ENCODE measurements at regions not wholly inside any gene's neighbourhood (a gene's known extent, or its start where the extent isn't known, plus 50 kb on each side); places are given as distances from the start of the nearest gene placed in this dataset.

DNA sequence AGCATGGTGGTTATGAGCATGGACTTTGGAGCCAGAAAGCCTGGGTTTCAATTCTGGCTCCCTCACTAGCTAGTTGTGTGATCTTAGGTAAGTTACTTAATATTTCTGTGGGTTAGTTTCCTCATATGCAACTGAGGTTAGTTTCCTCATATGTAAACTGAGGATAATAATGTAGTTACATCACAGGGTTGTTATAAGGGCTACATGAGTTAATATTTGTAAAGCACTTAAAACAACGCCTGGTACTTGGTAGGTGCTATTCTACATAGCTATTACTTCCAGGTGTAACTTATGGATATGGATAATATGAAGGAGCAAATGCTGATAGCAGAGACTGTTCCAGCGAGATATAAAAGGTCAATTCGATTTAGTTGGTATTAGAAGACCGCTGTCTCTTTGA lies 69.4 kb upstream of the POU5F2 start:
- no peak overlapping the region for H2AFZ ChIP-seq (ENCODE audit: low read length)
- no peak overlapping the region for H3K18ac ChIP-seq (ENCODE audit: insufficient read length, low read depth, low read length)
- no peak overlapping the region for H2AK5ac ChIP-seq (ENCODE audit: insufficient read length, low read length)
- no peak overlapping the region for H2BK20ac ChIP-seq (ENCODE audit: low read depth, low read length, poor library complexity, severe bottlenecking)
- no peak overlapping the region for H3K56ac ChIP-seq (ENCODE audit: insufficient read length, low read depth, low read length)
- H4K8ac ChIP-seq (replicated peaks; ENCODE audit: insufficient read length, low read depth, low read length) = no peak overlapping the region
- H3K27me3 Mint-ChIP-seq (ENCODE audit: low read depth) = no peaks in the 10 kb centered on the region
- H3K9me3 Mint-ChIP-seq = no peaks in the 10 kb centered on the region
- H3K4ac ChIP-seq (ENCODE audit: low read depth, low read length) = no peak overlapping the region
- no peak overlapping the region for H3T11ph ChIP-seq (ENCODE audit: low read length)
- H3K23ac ChIP-seq (ENCODE audit: insufficient read length, low read depth, low read length) = no peak overlapping the region
- H3K27ac ChIP-seq (ENCODE audit: insufficient read length, low read depth, low read length) = no peak overlapping the region
- H2BK5ac ChIP-seq (ENCODE audit: insufficient read length, low read length) = no peak overlapping the region
- H3K23me2 ChIP-seq (ENCODE audit: insufficient read length, low read depth, low read length, poor library complexity, severe bottlenecking) = no peaks in the 10 kb centered on the region
- no peaks in the 10 kb centered on the region for H3K79me1 ChIP-seq (ENCODE audit: insufficient read depth, low read depth, low read length, poor library complexity, severe bottlenecking)
- H3K4me2 ChIP-seq (ENCODE audit: insufficient read depth, insufficient read length, low read length) = no peak overlapping the region
- H3K4me1 ChIP-seq (ENCODE audit: insufficient read depth, low read length) = no peaks in the 10 kb centered on the region
- no peak overlapping the region for H2BK12ac ChIP-seq (ENCODE audit: insufficient read length, low read depth, low read length)
- no peaks in the 10 kb centered on the region for H3K27me3 ChIP-seq (ENCODE audit: insufficient read depth, low read length)
- no peaks in the 10 kb centered on the region for H3K9me3 ChIP-seq (ENCODE audit: control insufficient read depth, low read depth, low read length)
- H3K27ac Mint-ChIP-seq = no peak overlapping the region
- H4K5ac ChIP-seq (ENCODE audit: insufficient read length, low read depth, low read length) = no peak overlapping the region
- no peak overlapping the region for H2BK120ac ChIP-seq (ENCODE audit: low read depth, low read length, poor library complexity, severe bottlenecking)
- H2BK15ac ChIP-seq (ENCODE audit: low read depth, low read length) = no peak overlapping the region
- no peaks in the 10 kb centered on the region for H3K4me1 Mint-ChIP-seq
- WGBS (ENCODE audit: extremely low coverage, insufficient read length, low lambda C conversion rate) = no CpG with 5 or more reads among the region's 4 CpGs
- no peak overlapping the region for H3K14ac ChIP-seq (ENCODE audit: insufficient read depth, low read length)
- H3K36me3 Mint-ChIP-seq (ENCODE audit: insufficient read depth in 1 of 3, low read depth in 3 of 3) = no peaks in the 10 kb centered on the region; a peak in 1 of 7 replicates
- H4K91ac ChIP-seq (ENCODE audit: insufficient read length, low read depth, low read length) = no peak overlapping the region
- TF ChIP-seq, protein P1, sequence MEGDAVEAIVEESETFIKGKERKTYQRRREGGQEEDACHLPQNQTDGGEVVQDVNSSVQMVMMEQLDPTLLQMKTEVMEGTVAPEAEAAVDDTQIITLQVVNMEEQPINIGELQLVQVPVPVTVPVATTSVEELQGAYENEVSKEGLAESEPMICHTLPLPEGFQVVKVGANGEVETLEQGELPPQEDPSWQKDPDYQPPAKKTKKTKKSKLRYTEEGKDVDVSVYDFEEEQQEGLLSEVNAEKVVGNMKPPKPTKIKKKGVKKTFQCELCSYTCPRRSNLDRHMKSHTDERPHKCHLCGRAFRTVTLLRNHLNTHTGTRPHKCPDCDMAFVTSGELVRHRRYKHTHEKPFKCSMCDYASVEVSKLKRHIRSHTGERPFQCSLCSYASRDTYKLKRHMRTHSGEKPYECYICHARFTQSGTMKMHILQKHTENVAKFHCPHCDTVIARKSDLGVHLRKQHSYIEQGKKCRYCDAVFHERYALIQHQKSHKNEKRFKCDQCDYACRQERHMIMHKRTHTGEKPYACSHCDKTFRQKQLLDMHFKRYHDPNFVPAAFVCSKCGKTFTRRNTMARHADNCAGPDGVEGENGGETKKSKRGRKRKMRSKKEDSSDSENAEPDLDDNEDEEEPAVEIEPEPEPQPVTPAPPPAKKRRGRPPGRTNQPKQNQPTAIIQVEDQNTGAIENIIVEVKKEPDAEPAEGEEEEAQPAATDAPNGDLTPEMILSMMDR (conservative IDR thresholded peaks at IDR 0.05) = no peak
- no peak overlapping the region for H3K9ac ChIP-seq (ENCODE audit: extremely low read depth, insufficient read length, low read length)
- H3K79me2 ChIP-seq (ENCODE audit: insufficient read depth, low read length) = no peaks in the 10 kb centered on the region
- no peaks in the 10 kb centered on the region for H4K20me1 ChIP-seq (ENCODE audit: control insufficient read depth, insufficient read depth, insufficient read length)
- no peak overlapping the region for H3K4me3 Mint-ChIP-seq
- no peak for DNase-seq

Data from H9 (cell line).